Memory B cell (primary cell): ENCODE measurements at regions not wholly inside any gene's neighbourhood (a gene's known extent, or its start where the extent isn't known, plus 50 kb on each side); places are given as distances from the start of the nearest gene placed in this dataset.

Experiments
- ATAC-seq: fragments of 150-1000 bp; cut with Tn5 transposase; 2 replicates; pipeline ENCODE4 v1.10.0; 2021; ENCODE audit warnings: low read depth, mild to moderate bottlenecking, moderate library complexity
- DNase-seq, 2 donors: peaks; one replicate each; pipeline ENCODE4 v3.0.0; 2022; ENCODE audit warnings: low spot score in 2 of 2
- H3K27ac Mint-ChIP-seq: one replicate; pipeline ENCODE4 v1.8.0; 2022; ENCODE audit warnings: mild to moderate bottlenecking, moderate library complexity, mixed read lengths
- H3K27me3 Mint-ChIP-seq: one replicate; pipeline ENCODE4 v1.8.0; 2022; ENCODE audit warnings: mixed read lengths
- H3K36me3 Mint-ChIP-seq: one replicate; pipeline ENCODE4 v1.8.0; 2022; ENCODE audit warnings: mild to moderate bottlenecking, mixed read lengths
- H3K4me1 Mint-ChIP-seq: one replicate; pipeline ENCODE4 v1.8.0; 2022; ENCODE audit warnings: mixed read lengths
- H3K4me3 Mint-ChIP-seq: one replicate; pipeline ENCODE4 v1.8.0; 2022; ENCODE audit warnings: mild to moderate bottlenecking, moderate library complexity, mixed read lengths
- H3K9me3 Mint-ChIP-seq: one replicate; pipeline ENCODE4 v1.8.0; 2022; ENCODE audit warnings: mixed read lengths

- ATAC-seq (no peak), DNase-seq (no peak)
- Mint-ChIP-seq H3K4me1 (no peaks in the 10 kb centered on the region), H3K36me3 (no peaks in the 10 kb centered on the region), H3K27ac (no peak overlapping the region), H3K27me3 (peaks cover 4% of the 10 kb centered on the region), H3K4me3 (no peak overlapping the region), H3K9me3 (peaks cover 6% of the 10 kb centered on the region)
Observed at GRCh38 chr9:14396171-14396570, 82.2 kb upstream of the NFIB start.

- Mint-ChIP-seq H3K9me3 (peaks cover 6% of the 10 kb centered on the region), H3K4me1 (no peaks in the 10 kb centered on the region), H3K27me3 (peaks cover 4% of the 10 kb centered on the region), H3K4me3 (no peak overlapping the region), H3K27ac (no peak overlapping the region), H3K36me3 (no peaks in the 10 kb centered on the region)
- ATAC-seq (no peak), DNase-seq (no peak)
Observed at GRCh38 chr9:14395317-14396082, 81.6 kb upstream of the NFIB start.

GRCh38 chr9:14393418-14393817 is 79.5 kb upstream of the NFIB start:
- Mint-ChIP-seq H3K27ac (no peak overlapping the region), H3K27me3 (no peaks in the 10 kb centered on the region), H3K36me3 (no peaks in the 10 kb centered on the region), H3K9me3 (peaks cover 6% of the 10 kb centered on the region), H3K4me1 (no peaks in the 10 kb centered on the region), H3K4me3 (no peak overlapping the region)
- DNase-seq, result no peak
- ATAC-seq, result no peak

DNA sequence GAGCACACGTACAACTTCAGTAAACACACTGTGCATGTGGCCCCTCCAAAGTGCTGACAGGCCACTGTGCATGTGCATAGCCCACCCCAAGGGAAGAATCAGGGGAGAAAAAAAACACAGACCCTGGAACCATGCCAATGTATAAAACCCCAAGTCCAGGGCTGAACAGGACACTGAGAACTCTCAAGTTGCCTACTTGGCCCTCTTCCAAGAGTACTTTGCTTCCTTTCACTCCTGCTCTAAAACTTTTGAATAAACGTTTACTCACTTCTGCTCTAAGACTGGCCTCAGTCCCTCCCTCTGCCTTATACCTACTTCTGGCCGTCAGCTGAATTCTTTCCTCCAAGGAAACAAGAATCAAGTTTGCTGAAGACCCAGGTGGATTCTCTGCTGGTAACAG is 77.7 kb upstream of the NFIB start:
- Mint-ChIP-seq H3K4me3 (no peak overlapping the region), H3K36me3 (no peaks in the 10 kb centered on the region), H3K9me3 (peaks cover 6% of the 10 kb centered on the region), H3K4me1 (no peaks in the 10 kb centered on the region), H3K27me3 (peaks cover 2% of the 10 kb centered on the region), H3K27ac (no peak overlapping the region)
- DNase-seq, result no peak
- no peak for ATAC-seq

DNA sequence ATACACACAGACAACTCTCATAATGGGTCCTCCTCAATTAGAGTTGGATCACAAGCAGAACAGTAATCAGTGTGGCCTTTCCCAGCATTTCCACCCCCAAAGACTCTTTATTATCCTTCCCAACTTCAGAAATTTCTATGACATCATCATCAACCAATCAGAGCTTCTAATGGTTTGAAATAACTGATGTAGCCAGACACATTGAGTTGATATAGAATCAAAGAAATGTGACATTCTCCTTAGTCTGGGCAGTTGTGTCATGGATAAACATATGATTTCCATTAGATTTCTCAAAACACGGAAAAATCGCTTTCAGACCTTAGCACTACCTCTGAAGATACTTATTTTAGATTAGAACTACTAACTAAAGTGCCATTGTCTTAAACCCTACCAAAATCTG is 75.7 kb upstream of the NFIB start:
- Mint-ChIP-seq H3K27me3 (peaks cover 4% of the 10 kb centered on the region), H3K4me3 (no peak overlapping the region), H3K9me3 (peaks cover 6% of the 10 kb centered on the region), H3K36me3 (no peaks in the 10 kb centered on the region), H3K27ac (no peak overlapping the region), H3K4me1 (no peaks in the 10 kb centered on the region)
- DNase-seq (no peak), ATAC-seq (no peak)

DNA sequence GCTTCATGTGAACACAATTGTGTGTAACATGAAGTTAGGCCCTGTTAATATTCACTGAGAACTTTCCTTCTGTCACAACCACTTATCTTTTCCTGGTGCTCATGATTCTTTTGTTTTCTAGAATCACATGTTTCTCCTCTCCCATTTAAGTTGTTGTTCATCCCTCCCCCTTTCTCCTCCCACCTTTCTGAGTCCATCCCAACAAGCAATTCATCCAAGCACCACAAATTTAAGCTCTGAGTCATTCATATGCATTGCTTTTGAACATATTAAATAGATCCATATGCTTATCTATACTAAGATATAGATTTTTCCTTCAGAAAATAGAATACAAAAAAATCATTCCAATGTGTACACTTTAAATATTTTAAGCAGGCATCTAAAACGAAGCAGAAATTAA is 75.2 kb upstream of the NFIB start:
- H3K4me3 Mint-ChIP-seq, result no peak overlapping the region
- no peaks in the 10 kb centered on the region for H3K4me1 Mint-ChIP-seq
- ATAC-seq (no peak), DNase-seq (no peak)
- peaks cover 6% of the 10 kb centered on the region for H3K9me3 Mint-ChIP-seq
- no peaks in the 10 kb centered on the region for H3K36me3 Mint-ChIP-seq
- no peak overlapping the region for H3K27ac Mint-ChIP-seq
- peaks cover 4% of the 10 kb centered on the region for H3K27me3 Mint-ChIP-seq

- no peaks in the 10 kb centered on the region for H3K9me3 Mint-ChIP-seq
- DNase-seq, result no peak
- no peaks in the 10 kb centered on the region for H3K36me3 Mint-ChIP-seq
- H3K4me1 Mint-ChIP-seq, result no peaks in the 10 kb centered on the region
- H3K4me3 Mint-ChIP-seq, result no peak overlapping the region
- peaks cover 4% of the 10 kb centered on the region for H3K27me3 Mint-ChIP-seq
- H3K27ac Mint-ChIP-seq, result no peak overlapping the region
- no peak for ATAC-seq
Observed at GRCh38 chr9:14383773-14384172, 69.8 kb upstream of the NFIB start.

- no peak for ATAC-seq
- DNase-seq, result no peak
- Mint-ChIP-seq H3K27ac (no peak overlapping the region), H3K4me3 (no peak overlapping the region), H3K36me3 (no peaks in the 10 kb centered on the region), H3K9me3 (no peaks in the 10 kb centered on the region), H3K4me1 (no peaks in the 10 kb centered on the region), H3K27me3 (peaks cover 4% of the 10 kb centered on the region)
Observed at GRCh38 chr9:14383294-14383693, 69.4 kb upstream of the NFIB start.

- Mint-ChIP-seq H3K9me3 (no peaks in the 10 kb centered on the region), H3K27me3 (no peaks in the 10 kb centered on the region), H3K36me3 (no peaks in the 10 kb centered on the region), H3K4me1 (no peaks in the 10 kb centered on the region), H3K27ac (no peak overlapping the region), H3K4me3 (no peak overlapping the region)
- ATAC-seq, result no peak
- no peak for DNase-seq
Observed at GRCh38 chr9:14380061-14380836, 66.3 kb upstream of the NFIB start.

DNA sequence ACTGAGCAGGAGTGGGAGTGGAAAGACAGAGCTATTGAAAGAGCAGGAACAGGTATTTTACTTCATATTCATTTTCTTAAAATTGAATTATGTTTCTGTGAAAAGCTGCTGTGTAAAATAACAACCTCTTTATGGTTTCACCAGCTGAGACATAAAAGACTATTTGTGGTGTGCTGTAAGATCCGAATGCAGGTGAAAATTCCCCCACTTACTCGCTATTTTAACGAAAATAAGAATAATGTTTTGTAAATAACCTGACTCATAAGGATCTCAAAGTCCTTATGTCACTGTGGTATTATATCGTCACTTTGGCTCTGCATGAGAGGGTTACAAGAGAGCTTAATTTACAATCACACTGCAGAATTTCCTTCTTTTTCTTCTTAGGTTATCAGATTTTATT is 65.3 kb upstream of the NFIB start:
- Mint-ChIP-seq H3K4me3 (no peak overlapping the region), H3K9me3 (no peaks in the 10 kb centered on the region), H3K4me1 (no peaks in the 10 kb centered on the region), H3K36me3 (no peaks in the 10 kb centered on the region), H3K27me3 (no peaks in the 10 kb centered on the region), H3K27ac (no peak overlapping the region)
- ATAC-seq (no peak), DNase-seq (no peak)

DNA sequence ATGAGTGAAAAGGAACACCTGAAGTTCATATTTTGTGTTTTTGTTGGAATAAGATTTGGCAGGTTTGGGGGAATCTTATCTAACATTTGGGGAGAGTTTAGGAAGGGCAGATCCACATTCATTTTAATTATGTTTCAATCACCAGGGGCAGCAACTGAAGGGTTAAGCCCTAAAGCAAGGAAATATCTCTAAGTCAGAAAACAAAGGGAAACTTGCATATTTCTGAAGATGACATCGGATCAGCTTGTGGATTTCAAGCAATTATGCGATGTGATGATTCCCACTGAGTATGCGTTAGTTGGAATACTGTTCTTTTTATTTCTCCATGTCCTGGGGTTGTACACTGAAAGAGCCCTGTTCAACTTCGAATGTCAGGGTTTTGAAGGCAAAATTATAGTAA is 59.8 kb upstream of the NFIB start:
- Mint-ChIP-seq H3K4me1 (no peaks in the 10 kb centered on the region), H3K4me3 (no peak overlapping the region), H3K27me3 (peaks cover 4% of the 10 kb centered on the region), H3K36me3 (no peaks in the 10 kb centered on the region), H3K9me3 (peaks cover 2% of the 10 kb centered on the region), H3K27ac (no peak overlapping the region)
- ATAC-seq (no peak), DNase-seq (no peak)

DNA sequence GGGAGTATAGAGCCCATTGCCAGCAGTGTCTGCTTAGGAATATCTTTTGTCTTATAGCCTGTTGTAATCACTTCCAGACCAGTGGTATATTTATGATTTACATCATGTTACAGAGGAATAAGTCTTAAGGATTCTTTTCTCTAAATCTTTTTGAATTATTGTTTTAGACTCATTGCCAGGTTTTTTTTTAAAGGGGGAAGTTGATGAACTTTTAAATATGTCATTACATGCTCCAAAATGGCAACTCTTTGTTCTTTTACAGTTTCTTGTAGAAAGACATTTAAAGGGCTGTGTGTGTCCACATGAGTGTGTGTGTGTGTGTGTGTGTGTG is 59.4 kb upstream of the NFIB start:
- Mint-ChIP-seq H3K27me3 (peaks cover 4% of the 10 kb centered on the region), H3K27ac (no peak overlapping the region), H3K4me1 (no peaks in the 10 kb centered on the region), H3K36me3 (no peaks in the 10 kb centered on the region), H3K9me3 (peaks cover 2% of the 10 kb centered on the region), H3K4me3 (no peak overlapping the region)
- DNase-seq, result no peak
- ATAC-seq, result no peak

GRCh38 chr9:14372437-14373335 is 58.7 kb upstream of the NFIB start:
- Mint-ChIP-seq H3K36me3 (no peaks in the 10 kb centered on the region), H3K4me3 (no peak overlapping the region), H3K4me1 (no peaks in the 10 kb centered on the region), H3K27me3 (peaks cover 4% of the 10 kb centered on the region), H3K9me3 (peaks cover 6% of the 10 kb centered on the region), H3K27ac (no peak overlapping the region)
- DNase-seq, result no peak
- ATAC-seq, result no peak

DNA sequence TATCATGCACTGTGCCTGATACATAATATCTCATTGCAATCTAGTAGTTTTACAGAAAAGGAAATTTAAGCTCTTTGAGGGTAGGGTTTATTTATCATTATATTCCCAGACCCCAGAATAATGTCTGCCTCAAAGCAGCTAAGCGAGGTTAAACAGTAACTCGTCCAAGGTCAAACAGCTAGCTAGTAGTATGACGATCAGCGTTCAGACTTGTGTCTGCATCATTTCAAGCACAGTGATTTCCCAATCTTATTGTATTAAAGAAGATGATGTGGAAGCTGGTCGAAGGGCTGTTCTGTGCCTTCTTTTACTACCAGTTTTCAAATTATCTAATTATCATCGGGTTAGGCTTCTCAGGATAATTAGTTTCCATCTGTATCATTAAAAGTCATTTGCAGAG is 55.1 kb upstream of the NFIB start:
- no peak overlapping the region for H3K27ac Mint-ChIP-seq
- peaks cover 4% of the 10 kb centered on the region for H3K27me3 Mint-ChIP-seq
- H3K36me3 Mint-ChIP-seq, result no peaks in the 10 kb centered on the region
- no peak for DNase-seq
- H3K9me3 Mint-ChIP-seq, result peaks cover 11% of the 10 kb centered on the region
- H3K4me3 Mint-ChIP-seq, result no peak overlapping the region
- no peaks in the 10 kb centered on the region for H3K4me1 Mint-ChIP-seq
- ATAC-seq, result no peak
